MCF 10A (cell line): ENCODE measurements at regions not wholly inside any gene's neighbourhood (a gene's known extent, or its start where the extent isn't known, plus 50 kb on each side); places are given as distances from the start of the nearest gene placed in this dataset.

Experiments used
- BruUV-seq: library from RNA; stranded (reverse); fragments of 400-500 nt; replicated peaks from 2 replicates; lab custom pipeline; 2021; lab: Mats Ljungman, UMichigan
- CTCF ChIA-PET: fragments of 300-600 bp; sonication (Branson Sonifier 250); formaldehyde crosslinking; extraction: SDS; loops from one replicate; lab custom pipeline; 2021; ENCODE audit warnings: antibody characterized with exemption, inconsistent platforms; lab: Yijun Ruan, JAX
- POLR2A ChIA-PET: fragments of 300-600, 350-650 bp; sonication (Branson Sonifier 250); formaldehyde crosslinking; extraction: SDS; loops from one replicate; lab custom pipeline; 2020; ENCODE audit warnings: antibody characterized with exemption, inconsistent platforms; lab: Yijun Ruan, JAX
- DNase-seq: peaks from one replicate; pipeline ENCODE4 v3.0.0-alpha.2; 2018; ENCODE audit not compliant: unreplicated experiment
- H3K27ac Mint-ChIP-seq: one replicate; pipeline ENCODE4 v1.8.0; 2022; ENCODE audit warnings: mild to moderate bottlenecking, low read depth, mixed read lengths; ENCODE audit not compliant: unreplicated experiment
- H3K27me3 Mint-ChIP-seq: one replicate; pipeline ENCODE4 v1.8.0; 2022; ENCODE audit warnings: mixed read lengths; ENCODE audit not compliant: insufficient read depth, unreplicated experiment
- H3K36me3 Mint-ChIP-seq: one replicate; pipeline ENCODE4 v1.8.0; 2022; ENCODE audit warnings: mild to moderate bottlenecking, moderate library complexity, mixed read lengths; ENCODE audit not compliant: insufficient read depth, unreplicated experiment
- H3K4me1 Mint-ChIP-seq: one replicate; pipeline ENCODE4 v1.8.0; 2022; ENCODE audit warnings: mixed read lengths; ENCODE audit not compliant: insufficient read depth, unreplicated experiment
- H3K4me3 Mint-ChIP-seq: one replicate; pipeline ENCODE4 v1.8.0; 2022; ENCODE audit warnings: mild to moderate bottlenecking, moderate library complexity, mixed read lengths; ENCODE audit not compliant: unreplicated experiment
- H3K9me3 Mint-ChIP-seq: one replicate; pipeline ENCODE4 v1.8.0; 2022; ENCODE audit warnings: mixed read lengths; ENCODE audit not compliant: unreplicated experiment
- CTCF ChIP-seq: fragments of 200-600 bp; IDR thresholded peaks from one replicate; pipeline ENCODE4 v1.8.0; 2022; ENCODE audit warnings: antibody characterized with exemption, mild to moderate bottlenecking; ENCODE audit not compliant: unreplicated experiment
- intact Hi-C: fragments of 100-400 bp; cut with micrococcal nuclease; formaldehyde crosslinking; loops from 2 replicates; pipeline ENCODE4 v1.14.1; 2022

- CTCF ChIA-PET, result no interaction called here
- POLR2A ChIA-PET, result interaction anchor here (1.6 kb wide), 1 partner anchor 130 kb away, joined by 4 read pairs; the partner anchor contains the start of gene RNASET2
- no peaks in the 10 kb centered on the region for H3K9me3 Mint-ChIP-seq
- TF ChIP-seq CTCF, result no peak
- peaks cover 29% of the 10 kb centered on the region for H3K27me3 Mint-ChIP-seq
- no peaks in the 10 kb centered on the region for H3K36me3 Mint-ChIP-seq
- H3K27ac Mint-ChIP-seq, result no peak overlapping the region
- H3K4me3 Mint-ChIP-seq, result no peak overlapping the region
- no peak for DNase-seq
- intact Hi-C loops, result no loop called here
- no TSS peak for BruUV-seq
- H3K4me1 Mint-ChIP-seq, result no peaks in the 10 kb centered on the region
Measured at GRCh38 chr6:166826264-166826663, 130.1 kb downstream of the RNASET2 start.

GRCh38 chr6:166825553-166826145 lies 130.7 kb downstream of the RNASET2 start:
- H3K4me3 Mint-ChIP-seq, result no peak overlapping the region
- DNase-seq, result peak; percentile 72
- CTCF ChIA-PET, result no interaction called here
- POLR2A ChIA-PET, result interaction anchor here (1.6 kb wide), 1 partner anchor 130 kb away, joined by 4 read pairs; the partner anchor contains the start of gene RNASET2
- TF ChIP-seq CTCF, result no peak
- peaks cover 23% of the 10 kb centered on the region for H3K27me3 Mint-ChIP-seq
- H3K36me3 Mint-ChIP-seq, result no peaks in the 10 kb centered on the region
- no peak overlapping the region for H3K27ac Mint-ChIP-seq
- no peaks in the 10 kb centered on the region for H3K4me1 Mint-ChIP-seq
- no TSS peak for BruUV-seq
- H3K9me3 Mint-ChIP-seq, result no peaks in the 10 kb centered on the region
- intact Hi-C loops, result no loop called here

GRCh38 chr6:166824880-166825250 lies 131.5 kb downstream of the RNASET2 start:
- Mint-ChIP-seq H3K36me3 (no peaks in the 10 kb centered on the region), H3K4me1 (no peaks in the 10 kb centered on the region), H3K27me3 (peaks cover 20% of the 10 kb centered on the region), H3K9me3 (no peaks in the 10 kb centered on the region), H3K27ac (no peak overlapping the region), H3K4me3 (no peak overlapping the region)
- ChIA-PET CTCF (no interaction called here), POLR2A (no interaction called here)
- TF ChIP-seq CTCF, result no peak
- no TSS peak for BruUV-seq
- intact Hi-C loops, result no loop called here
- no peak for DNase-seq

GRCh38 chr6:166824146-166824879 lies 132.0 kb downstream of the RNASET2 start:
- no peak for TF ChIP-seq CTCF
- no TSS peak for BruUV-seq
- no peak overlapping the region for H3K27ac Mint-ChIP-seq
- ChIA-PET POLR2A (no interaction called here), CTCF (no interaction called here)
- H3K36me3 Mint-ChIP-seq, result no peaks in the 10 kb centered on the region
- H3K27me3 Mint-ChIP-seq, result peaks cover 20% of the 10 kb centered on the region
- intact Hi-C loops, result no loop called here
- no peaks in the 10 kb centered on the region for H3K9me3 Mint-ChIP-seq
- no peak for DNase-seq
- H3K4me1 Mint-ChIP-seq, result no peaks in the 10 kb centered on the region
- H3K4me3 Mint-ChIP-seq, result no peak overlapping the region
